ENCODE measurements at regions not wholly inside any gene's neighbourhood (a gene's known extent, or its start where the extent isn't known, plus 50 kb on each side); places are given as distances from the start of the nearest gene placed in this dataset.

GRCh38 chr9:86600977-86601376 lies 246.8 kb upstream of the TUT7 start:
- Histone ChIP-seq H3K79me2 (replicated peaks; ENCODE audit: insufficient read depth, low read length) (no peaks in the 10 kb centered on the region), H3K27ac (ENCODE audit: low read length) (no peak overlapping the region), H3K27me3 (ENCODE audit: insufficient read depth, low read depth, low read length) (no peaks in the 10 kb centered on the region), H3F3A (ENCODE audit: insufficient read depth, low read length, poor library complexity, severe bottlenecking) (no peaks in the 10 kb centered on the region), H2AFZ (ENCODE audit: low read depth, low read length) (no peak overlapping the region), H3K4me2 (ENCODE audit: low read length) (no peak overlapping the region), H3K9me2 (ENCODE audit: insufficient read depth, low read length) (no peaks in the 10 kb centered on the region), H3K9me3 (ENCODE audit: low read length) (no peaks in the 10 kb centered on the region), H4K20me1 (ENCODE audit: insufficient read depth) (no peaks in the 10 kb centered on the region), H3K9ac (ENCODE audit: low read length) (no peak overlapping the region), H3K36me3 (ENCODE audit: insufficient read depth, low read length) (no peaks in the 10 kb centered on the region), H3K4me3 (ENCODE audit: low read length) (no peak overlapping the region)
- TF ChIP-seq REST (IDR thresholded peaks at IDR 0.05; ENCODE audit: borderline replicate concordance) = no peak
- no peak for TF ChIP-seq CTCF (IDR thresholded peaks at IDR 0.05; ENCODE audit: poor library complexity, severe bottlenecking)
- TF ChIP-seq POLR2AphosphoS5 (IDR thresholded peaks at IDR 0.05) = no peak
- TF ChIP-seq SMC3 (conservative IDR thresholded peaks at IDR 0.05; ENCODE audit: poor library complexity) = no peak
- no peak for TF ChIP-seq EP300 (conservative IDR thresholded peaks at IDR 0.05; ENCODE audit: poor library complexity, severe bottlenecking)
- no peak for TF ChIP-seq RAD21 (conservative IDR thresholded peaks at IDR 0.05)
- TF ChIP-seq EZH2 (IDR thresholded peaks at IDR 0.05; ENCODE audit: borderline replicate concordance, insufficient read depth, low read length, poor library complexity, severe bottlenecking) = no peak
- TF ChIP-seq MXI1 (conservative IDR thresholded peaks at IDR 0.05; ENCODE audit: poor library complexity, severe bottlenecking) = no peak
- no peak for TF ChIP-seq TAF1 (IDR thresholded peaks at IDR 0.05; ENCODE audit: low read depth)

- no peaks in the 10 kb centered on the region for H3F3A ChIP-seq (ENCODE audit: insufficient read depth, low read length, poor library complexity, severe bottlenecking)
- H3K79me2 ChIP-seq (replicated peaks; ENCODE audit: insufficient read depth, low read length) = no peaks in the 10 kb centered on the region
- no peaks in the 10 kb centered on the region for H4K20me1 ChIP-seq (ENCODE audit: insufficient read depth)
- no peak overlapping the region for H3K9ac ChIP-seq (ENCODE audit: low read length)
- H3K27me3 ChIP-seq (ENCODE audit: insufficient read depth, low read depth, low read length) = no peaks in the 10 kb centered on the region
- H3K9me2 ChIP-seq (ENCODE audit: insufficient read depth, low read length) = no peaks in the 10 kb centered on the region
- no peaks in the 10 kb centered on the region for H3K36me3 ChIP-seq (ENCODE audit: insufficient read depth, low read length)
- no peak overlapping the region for H3K4me3 ChIP-seq (ENCODE audit: low read length)
- no peak overlapping the region for H2AFZ ChIP-seq (ENCODE audit: low read depth, low read length)
- H3K27ac ChIP-seq (ENCODE audit: low read length) = no peak overlapping the region
- H3K9me3 ChIP-seq (ENCODE audit: low read length) = no peaks in the 10 kb centered on the region
- no peak for TF ChIP-seq MXI1 (conservative IDR thresholded peaks at IDR 0.05; ENCODE audit: poor library complexity, severe bottlenecking)
- TF ChIP-seq SMC3 (conservative IDR thresholded peaks at IDR 0.05; ENCODE audit: poor library complexity) = no peak
- TF ChIP-seq POLR2AphosphoS5 (IDR thresholded peaks at IDR 0.05) = no peak
- TF ChIP-seq TAF1 (IDR thresholded peaks at IDR 0.05; ENCODE audit: low read depth) = no peak
- no peak for TF ChIP-seq CTCF (IDR thresholded peaks at IDR 0.05; ENCODE audit: poor library complexity, severe bottlenecking)
- no peak for TF ChIP-seq EZH2 (IDR thresholded peaks at IDR 0.05; ENCODE audit: borderline replicate concordance, insufficient read depth, low read length, poor library complexity, severe bottlenecking)
- no peak for TF ChIP-seq REST (IDR thresholded peaks at IDR 0.05; ENCODE audit: borderline replicate concordance)
- no peak for TF ChIP-seq RAD21 (conservative IDR thresholded peaks at IDR 0.05)
- no peak for TF ChIP-seq EP300 (conservative IDR thresholded peaks at IDR 0.05; ENCODE audit: poor library complexity, severe bottlenecking)
- no peak overlapping the region for H3K4me2 ChIP-seq (ENCODE audit: low read length)
Measured at GRCh38 chr9:86600291-86600690, 246.1 kb upstream of the TUT7 start.

Data from neural cell (in vitro differentiated cells).